DMS 273 (cell line): ENCODE measurements at regions not wholly inside any gene's neighbourhood (a gene's known extent, or its start where the extent isn't known, plus 50 kb on each side); places are given as distances from the start of the nearest gene placed in this dataset.

ENCODE experiments used
- DNase-seq: peaks from one replicate; lab custom pipeline; 2025; ENCODE audit not compliant: unreplicated experiment; lab: John Stamatoyannopoulos, UW

- no peak for DNase-seq
Observed at GRCh38 chr1:90155721-90156487, 161.0 kb downstream of the ZNF326 start.

- DNase-seq = no peak
Observed at GRCh38 chr1:90154711-90155110, 159.8 kb downstream of the ZNF326 start.

- DNase-seq = peak; percentile 20
Observed at GRCh38 chr1:90149101-90149500, 154.2 kb downstream of the ZNF326 start.

- no peak for DNase-seq
Observed at GRCh38 chr1:90147093-90147492, 152.2 kb downstream of the ZNF326 start.

GRCh38 chr1:90144820-90145219, 149.9 kb downstream of the ZNF326 start:
- no peak for DNase-seq

GRCh38 chr1:90143591-90143990, 148.7 kb downstream of the ZNF326 start:
- peak; percentile 74 for DNase-seq

- DNase-seq = no peak
Observed at GRCh38 chr1:90142697-90143096, 147.8 kb downstream of the ZNF326 start.

GRCh38 chr1:90139837-90140236, 144.9 kb downstream of the ZNF326 start:
- no peak for DNase-seq

- peak; percentile 50 for DNase-seq
Observed at GRCh38 chr1:90135286-90135685, 140.4 kb downstream of the ZNF326 start.

GRCh38 chr1:90134175-90134955, 139.5 kb downstream of the ZNF326 start:
- DNase-seq = peak; percentile 81

- peak; percentile 87 for DNase-seq
Observed at GRCh38 chr1:90133133-90133532, 138.2 kb downstream of the ZNF326 start.

- DNase-seq = no peak
Observed at GRCh38 chr1:90132306-90132705, 137.4 kb downstream of the ZNF326 start.

- no peak for DNase-seq
Observed at GRCh38 chr1:90127288-90127953, 132.5 kb downstream of the ZNF326 start.

GRCh38 chr1:90126834-90127233, 131.9 kb downstream of the ZNF326 start:
- DNase-seq = no peak

GRCh38 chr1:90122654-90123340, 127.9 kb downstream of the ZNF326 start:
- DNase-seq = peak; percentile 98

GRCh38 chr1:90114521-90115141, 119.7 kb downstream of the ZNF326 start:
- peak; percentile 86 for DNase-seq

- DNase-seq = no peak
Observed at GRCh38 chr1:90107990-90108389, 113.1 kb downstream of the ZNF326 start.

GRCh38 chr1:90106311-90106710, 111.4 kb downstream of the ZNF326 start:
- DNase-seq = no peak

GRCh38 chr1:90104941-90105538, 110.1 kb downstream of the ZNF326 start:
- no peak for DNase-seq

- DNase-seq = peak; percentile 21
Observed at GRCh38 chr1:90100566-90100965, 105.7 kb downstream of the ZNF326 start.
